ENCODE measurements at regions not wholly inside any gene's neighbourhood (a gene's known extent, or its start where the extent isn't known, plus 50 kb on each side); places are given as distances from the start of the nearest gene placed in this dataset.

DNA sequence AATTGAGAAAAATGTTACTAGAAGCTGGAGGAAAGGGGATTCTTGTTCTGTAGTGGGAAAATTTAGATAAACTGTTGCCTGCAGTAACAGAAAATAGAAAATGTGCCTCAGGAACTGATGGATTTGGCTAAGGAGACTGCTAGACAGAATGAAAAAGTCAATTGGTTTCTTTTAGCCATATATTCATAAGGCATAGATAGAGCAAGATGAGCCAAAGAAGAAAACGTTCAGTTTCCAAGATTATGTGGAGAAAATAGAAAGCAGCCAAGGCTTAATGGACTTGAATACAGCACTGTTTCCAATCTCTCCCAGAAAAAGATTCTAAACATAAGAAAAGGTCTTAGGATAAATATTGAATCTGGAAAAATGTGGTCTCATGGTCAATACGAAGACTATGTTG lies 115.1 kb upstream of the TCF21 start:
- H3K9me3 ChIP-seq (replicated peaks; ENCODE audit: control insufficient read depth, insufficient read depth, low read length), result no peaks in the 10 kb centered on the region
- H3K27ac ChIP-seq (ENCODE audit: control insufficient read depth, insufficient read depth), result no peak overlapping the region
- POLR2A ChIA-PET, result no interaction called here
- SMC1A ChIA-PET (ENCODE audit: uncharacterized antibody, unreplicated experiment), result interaction anchor here (0.8 kb wide), 1 partner anchor 188 kb away, joined by 3 read pairs; no protein-coding TSS in a partner anchor
- H3K4me3 ChIP-seq, result no peak overlapping the region
- H3K4me1 ChIP-seq (ENCODE audit: control insufficient read depth, insufficient read depth, low read length), result no peaks in the 10 kb centered on the region
- intact Hi-C loops (cut with micrococcal nuclease; ENCODE audit: unreplicated experiment) (no loop called here), in situ Hi-C loops (cut with MboI) (no loop called here)
- no peaks in the 10 kb centered on the region for H4K20me1 ChIP-seq (ENCODE audit: control insufficient read depth, insufficient read depth)
- BruUV-seq (replicated peaks), result no TSS peak
- no peaks in the 10 kb centered on the region for H3K79me2 ChIP-seq (ENCODE audit: control insufficient read depth, insufficient read depth, low read length)
- H3K4me2 ChIP-seq (ENCODE audit: control insufficient read depth, insufficient read depth), result no peak overlapping the region
- H2AFZ ChIP-seq (ENCODE audit: control insufficient read depth, low read depth, low read length), result no peak overlapping the region
- ATAC-seq, result no peak
- TF ChIP-seq SMC3 (IDR thresholded peaks at IDR 0.05; ENCODE audit: borderline replicate concordance, low read length), result no peak
- TF ChIP-seq, protein P1, sequence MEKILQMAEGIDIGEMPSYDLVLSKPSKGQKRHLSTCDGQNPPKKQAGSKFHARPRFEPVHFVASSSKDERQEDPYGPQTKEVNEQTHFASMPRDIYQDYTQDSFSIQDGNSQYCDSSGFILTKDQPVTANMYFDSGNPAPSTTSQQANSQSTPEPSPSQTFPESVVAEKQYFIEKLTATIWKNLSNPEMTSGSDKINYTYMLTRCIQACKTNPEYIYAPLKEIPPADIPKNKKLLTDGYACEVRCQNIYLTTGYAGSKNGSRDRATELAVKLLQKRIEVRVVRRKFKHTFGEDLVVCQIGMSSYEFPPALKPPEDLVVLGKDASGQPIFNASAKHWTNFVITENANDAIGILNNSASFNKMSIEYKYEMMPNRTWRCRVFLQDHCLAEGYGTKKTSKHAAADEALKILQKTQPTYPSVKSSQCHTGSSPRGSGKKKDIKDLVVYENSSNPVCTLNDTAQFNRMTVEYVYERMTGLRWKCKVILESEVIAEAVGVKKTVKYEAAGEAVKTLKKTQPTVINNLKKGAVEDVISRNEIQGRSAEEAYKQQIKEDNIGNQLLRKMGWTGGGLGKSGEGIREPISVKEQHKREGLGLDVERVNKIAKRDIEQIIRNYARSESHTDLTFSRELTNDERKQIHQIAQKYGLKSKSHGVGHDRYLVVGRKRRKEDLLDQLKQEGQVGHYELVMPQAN (conservative IDR thresholded peaks at IDR 0.05), result no peak
- TF ChIP-seq, protein P2, sequence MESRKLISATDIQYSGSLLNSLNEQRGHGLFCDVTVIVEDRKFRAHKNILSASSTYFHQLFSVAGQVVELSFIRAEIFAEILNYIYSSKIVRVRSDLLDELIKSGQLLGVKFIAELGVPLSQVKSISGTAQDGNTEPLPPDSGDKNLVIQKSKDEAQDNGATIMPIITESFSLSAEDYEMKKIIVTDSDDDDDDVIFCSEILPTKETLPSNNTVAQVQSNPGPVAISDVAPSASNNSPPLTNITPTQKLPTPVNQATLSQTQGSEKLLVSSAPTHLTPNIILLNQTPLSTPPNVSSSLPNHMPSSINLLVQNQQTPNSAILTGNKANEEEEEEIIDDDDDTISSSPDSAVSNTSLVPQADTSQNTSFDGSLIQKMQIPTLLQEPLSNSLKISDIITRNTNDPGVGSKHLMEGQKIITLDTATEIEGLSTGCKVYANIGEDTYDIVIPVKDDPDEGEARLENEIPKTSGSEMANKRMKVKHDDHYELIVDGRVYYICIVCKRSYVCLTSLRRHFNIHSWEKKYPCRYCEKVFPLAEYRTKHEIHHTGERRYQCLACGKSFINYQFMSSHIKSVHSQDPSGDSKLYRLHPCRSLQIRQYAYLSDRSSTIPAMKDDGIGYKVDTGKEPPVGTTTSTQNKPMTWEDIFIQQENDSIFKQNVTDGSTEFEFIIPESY (IDR thresholded peaks at IDR 0.05), result no peak
- no peak for TF ChIP-seq IKZF2 (IDR thresholded peaks at IDR 0.05)
- no peak for TF ChIP-seq ZSCAN29 (IDR thresholded peaks at IDR 0.05)
- no peak for TF ChIP-seq CEBPB (IDR thresholded peaks at IDR 0.05; ENCODE audit: borderline replicate concordance in 1 of 2, low read depth in 2 of 2, low read length in 2 of 2)
- no peak for TF ChIP-seq CHD4 (IDR thresholded peaks at IDR 0.05)
- no peak for TF ChIP-seq CHD1 (IDR thresholded peaks at IDR 0.05; ENCODE audit: low read depth, low read length)
- TF ChIP-seq IRF4 (IDR thresholded peaks at IDR 0.05; ENCODE audit: low read depth, low read length), result no peak
- no peak for TF ChIP-seq SMAD1 (IDR thresholded peaks at IDR 0.05; ENCODE audit: low read depth, partially characterized antibody)
- TF ChIP-seq, protein P3, sequence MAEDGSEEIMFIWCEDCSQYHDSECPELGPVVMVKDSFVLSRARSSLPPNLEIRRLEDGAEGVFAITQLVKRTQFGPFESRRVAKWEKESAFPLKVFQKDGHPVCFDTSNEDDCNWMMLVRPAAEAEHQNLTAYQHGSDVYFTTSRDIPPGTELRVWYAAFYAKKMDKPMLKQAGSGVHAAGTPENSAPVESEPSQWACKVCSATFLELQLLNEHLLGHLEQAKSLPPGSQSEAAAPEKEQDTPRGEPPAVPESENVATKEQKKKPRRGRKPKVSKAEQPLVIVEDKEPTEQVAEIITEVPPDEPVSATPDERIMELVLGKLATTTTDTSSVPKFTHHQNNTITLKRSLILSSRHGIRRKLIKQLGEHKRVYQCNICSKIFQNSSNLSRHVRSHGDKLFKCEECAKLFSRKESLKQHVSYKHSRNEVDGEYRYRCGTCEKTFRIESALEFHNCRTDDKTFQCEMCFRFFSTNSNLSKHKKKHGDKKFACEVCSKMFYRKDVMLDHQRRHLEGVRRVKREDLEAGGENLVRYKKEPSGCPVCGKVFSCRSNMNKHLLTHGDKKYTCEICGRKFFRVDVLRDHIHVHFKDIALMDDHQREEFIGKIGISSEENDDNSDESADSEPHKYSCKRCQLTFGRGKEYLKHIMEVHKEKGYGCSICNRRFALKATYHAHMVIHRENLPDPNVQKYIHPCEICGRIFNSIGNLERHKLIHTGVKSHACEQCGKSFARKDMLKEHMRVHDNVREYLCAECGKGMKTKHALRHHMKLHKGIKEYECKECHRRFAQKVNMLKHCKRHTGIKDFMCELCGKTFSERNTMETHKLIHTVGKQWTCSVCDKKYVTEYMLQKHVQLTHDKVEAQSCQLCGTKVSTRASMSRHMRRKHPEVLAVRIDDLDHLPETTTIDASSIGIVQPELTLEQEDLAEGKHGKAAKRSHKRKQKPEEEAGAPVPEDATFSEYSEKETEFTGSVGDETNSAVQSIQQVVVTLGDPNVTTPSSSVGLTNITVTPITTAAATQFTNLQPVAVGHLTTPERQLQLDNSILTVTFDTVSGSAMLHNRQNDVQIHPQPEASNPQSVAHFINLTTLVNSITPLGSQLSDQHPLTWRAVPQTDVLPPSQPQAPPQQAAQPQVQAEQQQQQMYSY (CRISPR knock-in tag; IDR thresholded peaks at IDR 0.05), result no peak
- no peak for TF ChIP-seq STAT1 (conservative IDR thresholded peaks at IDR 0.05)
- TF ChIP-seq BCL11A (IDR thresholded peaks at IDR 0.05; ENCODE audit: low read depth, low read length), result no peak
- no peak for TF ChIP-seq FOXM1 (IDR thresholded peaks at IDR 0.05; ENCODE audit: low read depth, low read length)
- no peak for TF ChIP-seq RUNX3 (IDR thresholded peaks at IDR 0.05; ENCODE audit: low read length)
- TF ChIP-seq, protein P4, sequence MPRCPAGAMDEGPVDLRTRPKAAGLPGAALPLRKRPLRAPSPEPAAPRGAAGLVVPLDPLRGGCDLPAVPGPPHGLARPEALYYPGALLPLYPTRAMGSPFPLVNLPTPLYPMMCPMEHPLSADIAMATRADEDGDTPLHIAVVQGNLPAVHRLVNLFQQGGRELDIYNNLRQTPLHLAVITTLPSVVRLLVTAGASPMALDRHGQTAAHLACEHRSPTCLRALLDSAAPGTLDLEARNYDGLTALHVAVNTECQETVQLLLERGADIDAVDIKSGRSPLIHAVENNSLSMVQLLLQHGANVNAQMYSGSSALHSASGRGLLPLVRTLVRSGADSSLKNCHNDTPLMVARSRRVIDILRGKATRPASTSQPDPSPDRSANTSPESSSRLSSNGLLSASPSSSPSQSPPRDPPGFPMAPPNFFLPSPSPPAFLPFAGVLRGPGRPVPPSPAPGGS (IDR thresholded peaks at IDR 0.05; ENCODE audit: borderline replicate concordance, insufficient read depth, low read depth, low read length, poor library complexity, severe bottlenecking), result no peak
- CTCF ChIA-PET, result no interaction called here
- RAD21 ChIA-PET (ENCODE audit: unreplicated experiment), result no interaction called here
- FAIRE-seq, result no peak
- 2% methylated on average over 2 of the region's 2 CpGs for WGBS (ENCODE audit: insufficient coverage, insufficient replicate concordance, low lambda C conversion rate, missing lambda C conversion rate)
- DNase-seq (ENCODE audit: low read depth, low spot score), result no peak
- no peaks in the 10 kb centered on the region for H3K36me3 ChIP-seq (ENCODE audit: control insufficient read depth in 2 of 2, insufficient read depth in 2 of 2, low read length in 1 of 2)
- no peaks in the 10 kb centered on the region for H3K27me3 ChIP-seq (replicated peaks in 1 of 2; ENCODE audit: control insufficient read depth in 2 of 2, insufficient read depth in 2 of 2, low read length in 1 of 2)
- H3K9ac ChIP-seq (ENCODE audit: control insufficient read depth, insufficient read depth, low read length), result no peak overlapping the region
